Inflammatory macrophage treated with lipopolysaccharide for 4 hours (primary cell): ENCODE measurements at regions not wholly inside any gene's neighbourhood (a gene's known extent, or its start where the extent isn't known, plus 50 kb on each side); places are given as distances from the start of the nearest gene placed in this dataset.

Source experiments
- DNase-seq: peaks from one replicate; pipeline ENCODE4 v3.0.0-alpha.2; 2020

GRCh38 chr6:109295109-109295773 is 87.0 kb downstream of the CD164 start:
- no peak for DNase-seq

GRCh38 chr6:109292983-109293586 is 89.2 kb downstream of the CD164 start:
- DNase-seq: no peak

GRCh38 chr6:109292420-109292819 is 89.8 kb downstream of the CD164 start:
- DNase-seq: no peak

DNA sequence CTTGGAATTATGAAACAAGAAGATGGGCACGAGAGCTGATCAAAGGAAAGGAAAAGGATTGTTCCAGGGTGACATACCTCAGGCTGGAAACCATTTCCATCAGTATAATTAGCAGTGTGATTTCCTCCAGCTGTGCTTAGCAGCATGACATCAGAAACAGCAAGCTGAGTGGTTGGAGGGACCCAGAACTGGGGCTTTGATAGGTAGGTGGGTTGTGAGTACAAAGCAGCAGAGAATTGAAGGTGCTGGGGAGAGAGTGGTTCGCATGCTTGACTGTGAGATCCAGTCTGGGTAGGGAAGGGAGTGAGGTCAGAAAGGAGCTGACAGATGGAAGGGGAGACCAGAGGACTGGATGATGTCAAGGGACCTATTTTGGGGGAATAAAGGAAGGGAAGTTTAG is 90.4 kb downstream of the CD164 start:
- no peak for DNase-seq

- DNase-seq: no peak
These were observed 91.9 kb downstream of the CD164 start for GRCh38 chr6:109290143-109290931.

GRCh38 chr6:109285366-109285765 is 96.9 kb downstream of the CD164 start:
- DNase-seq: no peak

GRCh38 chr6:109284675-109285074 is 97.6 kb downstream of the CD164 start:
- DNase-seq: no peak

GRCh38 chr6:109282756-109283155 is 99.5 kb downstream of the CD164 start:
- peak; percentile 52 for DNase-seq

DNA sequence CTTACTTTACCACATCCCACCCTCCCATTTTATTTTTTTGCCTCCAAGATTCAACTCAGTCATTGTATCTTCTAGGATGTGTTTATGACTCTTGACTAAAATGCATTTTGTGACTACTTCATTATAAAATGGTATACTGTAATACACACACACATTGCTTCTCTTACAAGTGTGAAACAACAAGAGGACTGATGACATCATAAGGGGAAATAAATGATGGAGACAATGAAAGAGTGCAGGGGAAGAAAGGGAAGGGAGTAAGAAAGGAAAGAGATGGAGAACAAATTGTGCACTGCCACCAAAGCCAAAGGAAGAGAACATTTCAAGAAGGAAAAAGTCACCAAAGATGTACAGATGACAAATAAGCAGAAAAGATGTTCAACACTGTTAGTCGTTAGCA is 102.6 kb downstream of the CD164 start:
- DNase-seq: no peak

DNA sequence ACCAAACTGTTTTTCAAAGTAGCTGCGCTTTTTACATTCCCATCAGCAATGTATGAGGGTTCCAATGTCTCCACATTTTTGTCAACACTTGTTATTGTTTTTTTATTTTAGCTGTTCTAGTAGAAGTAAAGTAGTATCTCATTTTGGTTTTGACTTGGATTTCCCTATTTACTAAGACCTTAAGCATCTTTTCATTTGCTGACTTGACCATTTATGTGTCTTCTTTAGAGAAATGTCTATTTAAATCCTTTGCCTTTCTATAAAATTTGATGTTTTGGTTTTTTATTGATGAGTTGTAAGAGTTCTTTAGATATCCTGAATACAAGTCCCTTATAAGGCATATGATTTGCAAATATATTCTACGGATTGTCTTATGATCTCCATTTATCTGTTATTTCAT is 110.6 kb downstream of the CD164 start:
- DNase-seq: no peak

- DNase-seq: no peak
These were observed 112.2 kb downstream of the CD164 start for GRCh38 chr6:109269953-109270517.

- no peak for DNase-seq
These were observed 113.2 kb downstream of the CD164 start for GRCh38 chr6:109269057-109269456.

DNA sequence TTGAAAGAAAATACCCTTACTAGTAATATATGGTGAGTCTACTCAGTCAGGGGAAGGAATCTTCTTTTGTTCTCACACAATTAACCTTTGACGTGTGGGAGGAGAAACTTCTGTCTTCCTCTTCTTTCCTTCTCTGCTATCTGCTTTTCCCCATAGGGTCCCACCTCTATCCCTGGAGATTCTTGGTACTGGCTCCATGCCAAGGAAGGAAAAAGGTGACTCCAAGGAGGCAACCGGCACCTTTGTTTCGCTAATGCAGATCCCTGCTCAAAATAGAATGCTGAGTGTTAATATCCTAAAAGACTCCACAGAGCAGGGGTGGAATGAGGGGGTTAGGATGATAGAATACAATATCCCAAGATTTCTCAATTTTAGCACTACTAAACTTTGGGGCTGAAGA is 116.7 kb downstream of the CD164 start:
- DNase-seq: no peak

DNA sequence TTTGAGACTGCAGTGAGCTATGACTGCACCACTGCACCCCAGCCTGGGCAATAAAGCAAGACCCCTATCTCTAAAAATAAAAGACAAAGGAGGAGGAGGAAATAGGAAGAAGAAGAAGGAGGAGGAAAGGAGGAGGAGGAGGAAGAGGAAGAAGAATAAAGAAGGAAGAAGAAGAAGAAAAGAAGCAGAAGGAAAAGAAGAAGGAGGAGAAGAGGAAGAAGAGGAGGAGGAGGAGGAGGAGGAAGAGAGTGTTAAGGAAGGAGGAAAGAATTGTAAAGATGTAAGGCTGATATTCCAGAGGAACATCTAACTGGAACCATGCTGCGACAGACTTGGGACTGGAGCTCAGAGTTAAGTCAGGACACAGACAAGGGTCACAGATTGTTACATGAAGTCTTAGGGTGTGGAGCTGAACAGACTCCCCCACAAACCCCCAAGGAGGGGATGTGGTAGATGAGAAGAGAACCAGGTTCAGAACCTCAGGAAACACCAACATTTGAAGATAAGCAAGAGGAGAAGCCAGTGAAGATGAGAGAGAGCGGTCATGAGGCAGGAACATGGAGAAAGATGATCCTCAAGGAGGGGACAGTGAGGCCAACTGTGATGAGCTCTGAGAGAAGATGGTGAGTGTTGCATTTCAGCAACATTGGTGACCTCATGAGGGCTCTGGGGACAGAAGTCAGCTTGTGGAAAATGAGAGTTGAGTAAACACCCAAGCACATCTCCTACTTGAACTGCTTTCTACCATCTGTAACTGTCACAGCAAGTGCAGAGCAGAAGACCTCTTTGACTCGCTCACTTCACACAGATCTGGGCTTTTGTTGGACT is 118.2 kb downstream of the CD164 start:
- peak; percentile 22 for DNase-seq

DNA sequence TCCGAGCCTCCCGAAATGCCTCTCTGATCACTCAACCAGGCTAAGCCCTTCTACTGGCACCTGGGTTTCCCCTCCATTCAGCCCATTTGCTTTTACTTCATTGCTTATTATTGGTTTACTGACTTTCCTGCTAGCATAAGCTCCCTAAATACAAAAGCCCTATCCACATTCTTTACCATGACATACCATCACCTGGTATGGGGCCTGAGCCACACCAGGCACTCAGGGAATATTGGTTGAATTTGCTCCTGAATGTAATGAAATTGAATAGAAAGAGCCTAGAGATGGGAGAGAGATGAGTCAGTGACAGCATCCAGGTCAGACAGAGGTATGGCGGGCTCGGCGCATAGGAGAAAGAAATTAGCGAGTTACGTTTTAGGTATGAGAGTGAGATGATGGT is 120.0 kb downstream of the CD164 start:
- DNase-seq: no peak

- DNase-seq: no peak
These were observed 120.5 kb downstream of the CD164 start for GRCh38 chr6:109261811-109262210.

DNA sequence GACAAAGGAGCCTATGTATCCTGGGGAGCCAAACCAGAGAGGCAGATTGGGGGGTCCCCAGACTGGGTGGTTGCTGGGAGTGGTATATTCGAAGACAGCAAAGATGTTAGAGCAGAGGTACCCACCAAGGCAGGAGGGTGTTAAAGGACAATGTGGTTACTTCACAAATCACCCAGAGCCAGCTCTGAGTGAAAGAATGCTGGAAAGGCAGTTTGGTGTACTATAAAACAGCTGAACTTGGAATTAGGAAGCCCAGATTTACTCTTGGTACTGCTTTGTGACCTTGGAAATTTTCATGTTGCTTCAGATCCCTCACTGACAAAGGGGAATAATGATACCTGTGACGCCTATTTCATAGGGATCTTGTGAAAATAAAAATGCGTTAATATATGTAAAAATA is 121.6 kb downstream of the CD164 start:
- DNase-seq: no peak

- DNase-seq: no peak
These were observed 122.1 kb downstream of the CD164 start for GRCh38 chr6:109260126-109260525.

DNA sequence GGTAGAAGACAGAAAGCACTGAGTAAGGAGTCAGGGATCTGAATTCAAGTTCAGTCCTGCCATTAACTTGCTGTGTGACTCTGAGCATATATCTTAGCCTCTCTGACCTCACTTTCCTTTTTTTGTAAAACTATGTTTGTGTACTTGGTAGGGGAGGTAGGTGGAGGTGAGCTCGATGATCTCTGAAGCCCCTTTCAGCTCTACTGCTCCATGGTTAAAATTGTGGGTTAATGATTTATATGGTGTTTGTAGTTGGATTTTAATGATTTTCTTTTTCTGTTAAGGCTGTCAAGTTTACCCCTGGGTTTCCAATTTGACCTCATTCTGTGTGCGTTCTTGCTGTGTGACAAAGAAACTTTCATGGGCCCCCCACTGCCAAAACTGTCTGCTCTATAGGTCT is 124.1 kb downstream of the CD164 start:
- no peak for DNase-seq

DNA sequence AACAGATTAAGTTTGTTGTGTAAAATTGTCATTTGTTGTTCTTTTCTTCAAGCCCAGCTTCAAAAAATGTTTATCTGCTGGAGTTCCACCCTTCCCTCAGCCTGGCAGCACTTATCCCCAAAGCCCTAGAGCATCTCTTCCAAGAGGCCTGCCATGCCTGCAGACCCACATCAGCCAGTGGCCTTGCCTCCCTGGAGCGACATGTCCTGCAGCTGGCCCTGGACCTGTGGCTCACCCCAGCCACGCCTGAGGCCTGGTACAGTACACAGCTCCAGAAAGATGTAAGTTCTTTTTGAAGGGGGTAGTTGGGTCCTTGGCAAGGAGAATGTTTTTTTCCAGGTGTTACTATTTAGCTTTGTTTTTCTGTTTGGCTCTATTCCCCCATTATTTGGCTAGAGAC is 124.8 kb downstream of the CD164 start:
- DNase-seq: no peak

DNA sequence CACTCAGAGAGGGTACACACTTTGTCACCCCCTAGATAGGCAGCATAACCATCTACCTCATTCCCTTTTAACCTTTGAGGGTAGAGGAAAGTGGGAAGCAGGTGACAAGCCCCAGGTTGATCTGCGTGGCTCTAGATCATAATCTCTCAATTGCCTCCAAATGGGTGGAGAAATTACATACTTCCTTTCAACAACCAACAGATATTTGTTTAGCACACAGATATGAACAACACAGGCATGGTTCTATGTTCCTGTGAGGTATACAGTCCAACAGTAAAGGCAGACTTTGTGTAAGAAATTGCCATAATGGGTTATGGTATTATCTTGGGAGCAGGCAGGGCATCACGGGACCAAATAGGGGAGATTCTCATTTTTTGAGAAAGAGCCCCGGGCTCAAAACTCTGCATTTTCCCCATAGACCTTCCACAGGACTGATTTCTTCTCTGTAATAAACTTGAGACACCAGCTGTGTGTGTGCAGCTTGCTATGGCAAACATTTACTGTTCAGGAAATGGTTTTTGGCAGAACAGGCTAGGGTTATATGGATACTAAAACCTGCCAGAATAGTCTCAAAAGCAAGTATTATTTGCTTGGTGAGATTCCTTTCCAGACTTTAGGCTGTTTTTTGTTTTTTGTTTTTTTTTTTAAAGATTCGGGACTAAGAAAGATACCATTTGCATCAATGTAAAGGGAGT is 126.2 kb downstream of the CD164 start:
- no peak for DNase-seq

DNA sequence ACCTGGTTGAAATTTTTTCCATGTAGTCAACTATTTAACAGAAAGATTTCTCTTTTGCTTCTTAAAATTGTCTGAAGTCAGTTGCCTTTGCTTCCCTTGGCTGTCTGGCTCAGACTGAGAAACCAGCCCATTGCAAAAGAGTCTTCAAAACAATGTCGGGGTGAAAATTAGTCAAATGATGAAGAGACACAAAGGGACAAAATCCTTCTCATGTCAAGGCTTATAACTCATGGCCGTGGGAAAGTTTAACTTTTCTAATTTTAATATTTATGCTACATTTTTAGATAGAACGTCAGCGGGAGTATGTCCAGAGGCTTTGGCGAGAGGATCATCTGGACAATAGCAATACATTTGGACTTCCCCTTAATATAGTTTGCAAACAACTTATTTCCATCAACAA is 127.2 kb downstream of the CD164 start:
- DNase-seq: no peak
